GM23338 (cell line): ENCODE measurements at regions not wholly inside any gene's neighbourhood (a gene's known extent, or its start where the extent isn't known, plus 50 kb on each side); places are given as distances from the start of the nearest gene placed in this dataset.

Source experiments
- ATAC-seq: fragments of 200-7000 bp; cut with Tn5 transposase; 3 replicates; pipeline ENCODE4 v1.9.1; 2020
- DNase-seq: peaks from one replicate; pipeline ENCODE4 v3.0.0-alpha.2; 2015; ENCODE audit warnings: low spot score
- H2AFZ ChIP-seq: fragments of 200-600 bp; sonication (generic); 2 replicates; pipeline ENCODE4 v1.8.0; 2016; ENCODE audit warnings: antibody characterized with exemption, mild to moderate bottlenecking, moderate library complexity
- H3F3A ChIP-seq: fragments of 200-600 bp; sonication (generic); replicated peaks from 2 replicates; pipeline ENCODE4 v1.8.0; 2017; ENCODE audit warnings: antibody characterized with exemption, mixed run types, low read depth
- H3K27ac ChIP-seq: fragments of 200-600 bp; sonication (generic); 2 replicates; pipeline ENCODE4 v1.6.1; 2016; ENCODE audit warnings: low read depth
- H3K27me3 ChIP-seq: fragments of 200-600 bp; sonication (generic); 2 replicates; pipeline ENCODE4 v1.8.0; 2016; ENCODE audit warnings: mild to moderate bottlenecking, mixed run types, moderate library complexity; ENCODE audit not compliant: insufficient read depth
- H3K36me3 ChIP-seq: fragments of 200-600 bp; sonication (generic); 2 replicates; pipeline ENCODE4 v1.8.0; 2016; ENCODE audit warnings: mild to moderate bottlenecking; ENCODE audit not compliant: insufficient read depth
- H3K4me1 ChIP-seq: fragments of 200-600 bp; sonication (generic); 2 replicates; pipeline ENCODE4 v1.8.0; 2016; ENCODE audit warnings: mild to moderate bottlenecking, moderate library complexity; ENCODE audit not compliant: insufficient read depth
- H3K4me2 ChIP-seq: fragments of 200-600 bp; sonication (generic); 2 replicates; pipeline ENCODE4 v1.7.1; 2017; ENCODE audit warnings: mixed run types
- H3K4me3 ChIP-seq: fragments of 200-600 bp; sonication (generic); 2 replicates; pipeline ENCODE4 v1.6.1; 2016; ENCODE audit warnings: mixed run types
- H3K79me2 ChIP-seq: fragments of 200-600 bp; sonication (generic); replicated peaks from 2 replicates; pipeline ENCODE4 v1.8.0; 2017; ENCODE audit warnings: mild to moderate bottlenecking; ENCODE audit not compliant: insufficient read depth
- H3K9me2 ChIP-seq: fragments of 200-600 bp; sonication (generic); 2 replicates; pipeline ENCODE4 v1.8.0; 2017; ENCODE audit not compliant: insufficient read depth
- H4K20me1 ChIP-seq: fragments of 200-600 bp; sonication (generic); replicated peaks from 2 replicates; pipeline ENCODE4 v1.8.0; 2017; ENCODE audit warnings: mild to moderate bottlenecking; ENCODE audit not compliant: insufficient read depth
- H3K27ac Mint-ChIP-seq: 2 replicates; pipeline ENCODE4 v1.8.0; 2020; ENCODE audit warnings: inconsistent platforms, mild to moderate bottlenecking, moderate library complexity, mixed read lengths
- H3K27me3 Mint-ChIP-seq: 3 replicates; pipeline ENCODE4 v1.8.0; 2022; ENCODE audit warnings: low read depth, mild to moderate bottlenecking, moderate library complexity, mixed read lengths, inconsistent platforms; ENCODE audit not compliant: insufficient read depth, poor library complexity
- H3K36me3 Mint-ChIP-seq: 3 replicates; pipeline ENCODE4 v1.8.0; 2021; ENCODE audit warnings: low read depth, mild to moderate bottlenecking, inconsistent platforms, moderate library complexity, mixed read lengths
- H3K4me1 Mint-ChIP-seq: 3 replicates; pipeline ENCODE4 v1.8.0; 2020; ENCODE audit warnings: mild to moderate bottlenecking, inconsistent platforms, mixed read lengths
- H3K4me3 Mint-ChIP-seq: 3 replicates; pipeline ENCODE4 v1.8.0; 2021; ENCODE audit warnings: moderate library complexity, mild to moderate bottlenecking, inconsistent platforms, mixed read lengths
- H3K9me3 Mint-ChIP-seq: 3 replicates; pipeline ENCODE4 v1.8.0; 2020; ENCODE audit warnings: moderate library complexity, mild to moderate bottlenecking, inconsistent platforms, mixed read lengths
- CREB1 ChIP-seq: fragments of 250-450 bp; sonication (Bioruptor Pico); IDR thresholded peaks from 2 replicates; pipeline ENCODE4 v1.5.0; 2020; ENCODE audit warnings: low read depth, mild to moderate bottlenecking, moderate library complexity
- CTCF ChIP-seq, 2 experiments: fragments of 200-600 bp in 1 of 2; sonication (generic) in 1 of 2; conservative IDR thresholded peaks; 2 replicates each; pipeline versions ENCODE4 v1.5.1 to v1.6.1; 2016 to 2017; ENCODE audit warnings: antibody characterized with exemption in 2 of 2, low read depth in 2 of 2, mild to moderate bottlenecking in 2 of 2, moderate library complexity in 1 of 2
- ETS1 ChIP-seq: IDR thresholded peaks from 2 replicates; pipeline ENCODE4 v1.6.1; 2016; ENCODE audit warnings: antibody characterized with exemption
- EZH2 ChIP-seq: fragments of 200-600 bp; sonication (generic); IDR thresholded peaks from one replicate; pipeline ENCODE4 v1.8.0; 2017; ENCODE audit warnings: antibody characterized with exemption, mild to moderate bottlenecking, low read depth; ENCODE audit not compliant: unreplicated experiment
- EZH2phosphoT487 ChIP-seq: fragments of 200-600 bp; sonication (generic); IDR thresholded peaks from one replicate; pipeline ENCODE4 v1.8.1; 2018; ENCODE audit warnings: antibody characterized with exemption; ENCODE audit not compliant: unreplicated experiment
- JUNB ChIP-seq: IDR thresholded peaks from one replicate; pipeline ENCODE4 v1.6.1; 2016; ENCODE audit warnings: antibody characterized with exemption; ENCODE audit not compliant: unreplicated experiment
- NANOG ChIP-seq: IDR thresholded peaks from 2 replicates; pipeline ENCODE4 v1.6.1; 2016; ENCODE audit warnings: antibody characterized with exemption, borderline replicate concordance
- POLR2AphosphoS5 ChIP-seq: IDR thresholded peaks from 2 replicates; pipeline ENCODE4 v1.6.1; 2016; ENCODE audit warnings: antibody characterized with exemption, low read depth
- STAT1 ChIP-seq: IDR thresholded peaks from one replicate; pipeline ENCODE4 v1.6.1; 2016; ENCODE audit warnings: antibody characterized with exemption; ENCODE audit not compliant: unreplicated experiment
- ZNF114 ChIP-seq: fragments of 250-450 bp; sonication (Bioruptor Pico); IDR thresholded peaks from 2 replicates; pipeline ENCODE4 v1.5.0; 2020; ENCODE audit warnings: mild to moderate bottlenecking, moderate library complexity
- ZNF331 ChIP-seq: fragments of 250-450 bp; sonication (Bioruptor Pico); IDR thresholded peaks from 2 replicates; pipeline ENCODE4 v1.5.0; 2020; ENCODE audit warnings: low read depth, mild to moderate bottlenecking, moderate library complexity
- TF ChIP-seq, protein P1 (sequence below): fragments of 250-450 bp; sonication (Bioruptor Pico); IDR thresholded peaks from 2 replicates; pipeline ENCODE4 v1.5.0; 2020; ENCODE audit warnings: mild to moderate bottlenecking, moderate library complexity
- TF ChIP-seq, protein P2 (sequence below): IDR thresholded peaks from one replicate; pipeline ENCODE4 v1.6.1; 2018; ENCODE audit warnings: antibody characterized with exemption; ENCODE audit not compliant: unreplicated experiment

GRCh38 chr5:125413496-125414274, 667.2 kb upstream of the ZNF608 start:
- Histone ChIP-seq H2AFZ (no peak overlapping the region), H3K4me1 (peaks cover 54% of the 10 kb centered on the region), H3K4me3 (no peak overlapping the region), H4K20me1 (no peaks in the 10 kb centered on the region), H3K36me3 (no peaks in the 10 kb centered on the region), H3K27me3 (no peaks in the 10 kb centered on the region), H3K27ac (no peak overlapping the region), H3K9me2 (no peaks in the 10 kb centered on the region), H3K4me2 (0 out of 2 replicates have a peak overlapping the region, but pooled peaks have one; percentile 64), H3K79me2 (no peaks in the 10 kb centered on the region), H3F3A (no peaks in the 10 kb centered on the region)
- DNase-seq = no peak
- TF ChIP-seq, protein P1, sequence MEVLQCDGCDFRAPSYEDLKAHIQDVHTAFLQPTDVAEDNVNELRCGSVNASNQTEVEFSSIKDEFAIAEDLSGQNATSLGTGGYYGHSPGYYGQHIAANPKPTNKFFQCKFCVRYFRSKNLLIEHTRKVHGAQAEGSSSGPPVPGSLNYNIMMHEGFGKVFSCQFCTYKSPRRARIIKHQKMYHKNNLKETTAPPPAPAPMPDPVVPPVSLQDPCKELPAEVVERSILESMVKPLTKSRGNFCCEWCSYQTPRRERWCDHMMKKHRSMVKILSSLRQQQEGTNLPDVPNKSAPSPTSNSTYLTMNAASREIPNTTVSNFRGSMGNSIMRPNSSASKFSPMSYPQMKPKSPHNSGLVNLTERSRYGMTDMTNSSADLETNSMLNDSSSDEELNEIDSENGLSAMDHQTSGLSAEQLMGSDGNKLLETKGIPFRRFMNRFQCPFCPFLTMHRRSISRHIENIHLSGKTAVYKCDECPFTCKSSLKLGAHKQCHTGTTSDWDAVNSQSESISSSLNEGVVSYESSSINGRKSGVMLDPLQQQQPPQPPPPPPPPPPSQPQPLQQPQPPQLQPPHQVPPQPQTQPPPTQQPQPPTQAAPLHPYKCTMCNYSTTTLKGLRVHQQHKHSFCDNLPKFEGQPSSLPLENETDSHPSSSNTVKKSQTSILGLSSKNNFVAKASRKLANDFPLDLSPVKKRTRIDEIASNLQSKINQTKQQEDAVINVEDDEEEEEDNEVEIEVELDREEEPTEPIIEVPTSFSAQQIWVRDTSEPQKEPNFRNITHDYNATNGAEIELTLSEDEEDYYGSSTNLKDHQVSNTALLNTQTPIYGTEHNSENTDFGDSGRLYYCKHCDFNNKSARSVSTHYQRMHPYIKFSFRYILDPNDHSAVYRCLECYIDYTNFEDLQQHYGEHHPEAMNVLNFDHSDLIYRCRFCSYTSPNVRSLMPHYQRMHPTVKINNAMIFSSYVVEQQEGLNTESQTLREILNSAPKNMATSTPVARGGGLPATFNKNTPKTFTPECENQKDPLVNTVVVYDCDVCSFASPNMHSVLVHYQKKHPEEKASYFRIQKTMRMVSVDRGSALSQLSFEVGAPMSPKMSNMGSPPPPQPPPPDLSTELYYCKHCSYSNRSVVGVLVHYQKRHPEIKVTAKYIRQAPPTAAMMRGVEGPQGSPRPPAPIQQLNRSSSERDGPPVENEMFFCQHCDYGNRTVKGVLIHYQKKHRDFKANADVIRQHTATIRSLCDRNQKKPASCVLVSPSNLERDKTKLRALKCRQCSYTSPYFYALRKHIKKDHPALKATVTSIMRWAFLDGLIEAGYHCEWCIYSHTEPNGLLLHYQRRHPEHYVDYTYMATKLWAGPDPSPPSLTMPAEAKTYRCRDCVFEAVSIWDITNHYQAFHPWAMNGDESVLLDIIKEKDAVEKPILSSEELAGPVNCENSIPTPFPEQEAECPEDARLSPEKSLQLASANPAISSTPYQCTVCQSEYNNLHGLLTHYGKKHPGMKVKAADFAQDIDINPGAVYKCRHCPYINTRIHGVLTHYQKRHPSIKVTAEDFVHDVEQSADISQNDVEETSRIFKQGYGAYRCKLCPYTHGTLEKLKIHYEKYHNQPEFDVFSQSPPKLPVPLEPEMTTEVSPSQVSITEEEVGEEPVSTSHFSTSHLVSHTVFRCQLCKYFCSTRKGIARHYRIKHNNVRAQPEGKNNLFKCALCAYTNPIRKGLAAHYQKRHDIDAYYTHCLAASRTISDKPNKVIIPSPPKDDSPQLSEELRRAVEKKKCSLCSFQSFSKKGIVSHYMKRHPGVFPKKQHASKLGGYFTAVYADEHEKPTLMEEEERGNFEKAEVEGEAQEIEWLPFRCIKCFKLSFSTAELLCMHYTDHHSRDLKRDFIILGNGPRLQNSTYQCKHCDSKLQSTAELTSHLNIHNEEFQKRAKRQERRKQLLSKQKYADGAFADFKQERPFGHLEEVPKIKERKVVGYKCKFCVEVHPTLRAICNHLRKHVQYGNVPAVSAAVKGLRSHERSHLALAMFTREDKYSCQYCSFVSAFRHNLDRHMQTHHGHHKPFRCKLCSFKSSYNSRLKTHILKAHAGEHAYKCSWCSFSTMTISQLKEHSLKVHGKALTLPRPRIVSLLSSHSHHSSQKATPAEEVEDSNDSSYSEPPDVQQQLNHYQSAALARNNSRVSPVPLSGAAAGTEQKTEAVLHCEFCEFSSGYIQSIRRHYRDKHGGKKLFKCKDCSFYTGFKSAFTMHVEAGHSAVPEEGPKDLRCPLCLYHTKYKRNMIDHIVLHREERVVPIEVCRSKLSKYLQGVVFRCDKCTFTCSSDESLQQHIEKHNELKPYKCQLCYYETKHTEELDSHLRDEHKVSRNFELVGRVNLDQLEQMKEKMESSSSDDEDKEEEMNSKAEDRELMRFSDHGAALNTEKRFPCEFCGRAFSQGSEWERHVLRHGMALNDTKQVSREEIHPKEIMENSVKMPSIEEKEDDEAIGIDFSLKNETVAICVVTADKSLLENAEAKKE (CRISPR knock-in tag) = no peak
- TF ChIP-seq EZH2phosphoT487 (no peak), ZNF331 (CRISPR knock-in tag) (no peak), CREB1 (no peak), JUNB (no peak), ZNF114 (CRISPR knock-in tag) (no peak), POLR2AphosphoS5 (no peak), CTCF (conservative IDR thresholded peaks at IDR 0.05; ENCODE audit: low read depth in 2 of 2) (no peak), NANOG (no peak), ETS1 (no peak), STAT1 (no peak), EZH2 (no peak)
- TF ChIP-seq, protein P2, sequence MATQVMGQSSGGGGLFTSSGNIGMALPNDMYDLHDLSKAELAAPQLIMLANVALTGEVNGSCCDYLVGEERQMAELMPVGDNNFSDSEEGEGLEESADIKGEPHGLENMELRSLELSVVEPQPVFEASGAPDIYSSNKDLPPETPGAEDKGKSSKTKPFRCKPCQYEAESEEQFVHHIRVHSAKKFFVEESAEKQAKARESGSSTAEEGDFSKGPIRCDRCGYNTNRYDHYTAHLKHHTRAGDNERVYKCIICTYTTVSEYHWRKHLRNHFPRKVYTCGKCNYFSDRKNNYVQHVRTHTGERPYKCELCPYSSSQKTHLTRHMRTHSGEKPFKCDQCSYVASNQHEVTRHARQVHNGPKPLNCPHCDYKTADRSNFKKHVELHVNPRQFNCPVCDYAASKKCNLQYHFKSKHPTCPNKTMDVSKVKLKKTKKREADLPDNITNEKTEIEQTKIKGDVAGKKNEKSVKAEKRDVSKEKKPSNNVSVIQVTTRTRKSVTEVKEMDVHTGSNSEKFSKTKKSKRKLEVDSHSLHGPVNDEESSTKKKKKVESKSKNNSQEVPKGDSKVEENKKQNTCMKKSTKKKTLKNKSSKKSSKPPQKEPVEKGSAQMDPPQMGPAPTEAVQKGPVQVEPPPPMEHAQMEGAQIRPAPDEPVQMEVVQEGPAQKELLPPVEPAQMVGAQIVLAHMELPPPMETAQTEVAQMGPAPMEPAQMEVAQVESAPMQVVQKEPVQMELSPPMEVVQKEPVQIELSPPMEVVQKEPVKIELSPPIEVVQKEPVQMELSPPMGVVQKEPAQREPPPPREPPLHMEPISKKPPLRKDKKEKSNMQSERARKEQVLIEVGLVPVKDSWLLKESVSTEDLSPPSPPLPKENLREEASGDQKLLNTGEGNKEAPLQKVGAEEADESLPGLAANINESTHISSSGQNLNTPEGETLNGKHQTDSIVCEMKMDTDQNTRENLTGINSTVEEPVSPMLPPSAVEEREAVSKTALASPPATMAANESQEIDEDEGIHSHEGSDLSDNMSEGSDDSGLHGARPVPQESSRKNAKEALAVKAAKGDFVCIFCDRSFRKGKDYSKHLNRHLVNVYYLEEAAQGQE = no peak
- no peak overlapping the region for H3K27ac Mint-ChIP-seq
- H3K4me3 Mint-ChIP-seq = no peak overlapping the region
- H3K36me3 Mint-ChIP-seq = no peaks in the 10 kb centered on the region
- peaks cover 61% of the 10 kb centered on the region for H3K4me1 Mint-ChIP-seq
- no peaks in the 10 kb centered on the region for H3K27me3 Mint-ChIP-seq
- H3K9me3 Mint-ChIP-seq = no peaks in the 10 kb centered on the region
- ATAC-seq = no peak
